ENCODE measurements at regions not wholly inside any gene's neighbourhood (a gene's known extent, or its start where the extent isn't known, plus 50 kb on each side); places are given as distances from the start of the nearest gene placed in this dataset.

GRCh38 chr2:126507425-126507911, 148.5 kb upstream of the GYPC start:
- POLR2A ChIA-PET, result no interaction called here
- CTCF ChIA-PET, result no interaction called here
- TF ChIP-seq NFRKB (IDR thresholded peaks at IDR 0.05) (no peak), HDGF (IDR thresholded peaks at IDR 0.05; ENCODE audit: borderline replicate concordance) (no peak), ELF4 (IDR thresholded peaks at IDR 0.05) (no peak), ZNF384 (IDR thresholded peaks at IDR 0.05) (no peak), FOXM1 (IDR thresholded peaks at IDR 0.05; ENCODE audit: borderline replicate concordance) (no peak), SP1 (IDR thresholded peaks at IDR 0.05) (no peak), SUZ12 (IDR thresholded peaks at IDR 0.05) (no peak), L3MBTL2 (conservative IDR thresholded peaks at IDR 0.05) (no peak), LEF1 (IDR thresholded peaks at IDR 0.05; ENCODE audit: borderline replicate concordance) (no peak), TARDBP (IDR thresholded peaks at IDR 0.05) (no peak), FOXA1 (IDR thresholded peaks at IDR 0.05) (no peak)
- TF ChIP-seq, protein P1, sequence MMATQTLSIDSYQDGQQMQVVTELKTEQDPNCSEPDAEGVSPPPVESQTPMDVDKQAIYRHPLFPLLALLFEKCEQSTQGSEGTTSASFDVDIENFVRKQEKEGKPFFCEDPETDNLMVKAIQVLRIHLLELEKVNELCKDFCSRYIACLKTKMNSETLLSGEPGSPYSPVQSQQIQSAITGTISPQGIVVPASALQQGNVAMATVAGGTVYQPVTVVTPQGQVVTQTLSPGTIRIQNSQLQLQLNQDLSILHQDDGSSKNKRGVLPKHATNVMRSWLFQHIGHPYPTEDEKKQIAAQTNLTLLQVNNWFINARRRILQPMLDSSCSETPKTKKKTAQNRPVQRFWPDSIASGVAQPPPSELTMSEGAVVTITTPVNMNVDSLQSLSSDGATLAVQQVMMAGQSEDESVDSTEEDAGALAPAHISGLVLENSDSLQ (IDR thresholded peaks at IDR 0.05), result no peak
- DNase-seq (ENCODE audit: extremely low spot score), result no peak

GRCh38 chr2:126510356-126510755, 145.6 kb upstream of the GYPC start:
- ChIA-PET CTCF (no interaction called here), POLR2A (no interaction called here)
- TF ChIP-seq SUZ12 (IDR thresholded peaks at IDR 0.05), result no peak
- no peak for TF ChIP-seq HDGF (IDR thresholded peaks at IDR 0.05; ENCODE audit: borderline replicate concordance)
- no peak for TF ChIP-seq ARNT (IDR thresholded peaks at IDR 0.05)
- no peak for TF ChIP-seq L3MBTL2 (conservative IDR thresholded peaks at IDR 0.05)
- TF ChIP-seq NFRKB (IDR thresholded peaks at IDR 0.05), result no peak
- TF ChIP-seq CTBP1 (IDR thresholded peaks at IDR 0.05; ENCODE audit: borderline replicate concordance), result no peak
- TF ChIP-seq ELF4 (IDR thresholded peaks at IDR 0.05), result no peak
- TF ChIP-seq FOXK2 (IDR thresholded peaks at IDR 0.05), result no peak
- TF ChIP-seq SP1 (IDR thresholded peaks at IDR 0.05), result no peak
- TF ChIP-seq TARDBP (IDR thresholded peaks at IDR 0.05), result no peak
- no peak for TF ChIP-seq LEF1 (IDR thresholded peaks at IDR 0.05; ENCODE audit: borderline replicate concordance)
- no peak for TF ChIP-seq ZNF384 (IDR thresholded peaks at IDR 0.05)
- TF ChIP-seq, protein P1 (IDR thresholded peaks at IDR 0.05), result no peak
- no peak for TF ChIP-seq FOXA1 (IDR thresholded peaks at IDR 0.05)
- no peak for TF ChIP-seq BHLHE40 (IDR thresholded peaks at IDR 0.05; ENCODE audit: borderline replicate concordance)
- no peak for DNase-seq (ENCODE audit: extremely low spot score)

DNA sequence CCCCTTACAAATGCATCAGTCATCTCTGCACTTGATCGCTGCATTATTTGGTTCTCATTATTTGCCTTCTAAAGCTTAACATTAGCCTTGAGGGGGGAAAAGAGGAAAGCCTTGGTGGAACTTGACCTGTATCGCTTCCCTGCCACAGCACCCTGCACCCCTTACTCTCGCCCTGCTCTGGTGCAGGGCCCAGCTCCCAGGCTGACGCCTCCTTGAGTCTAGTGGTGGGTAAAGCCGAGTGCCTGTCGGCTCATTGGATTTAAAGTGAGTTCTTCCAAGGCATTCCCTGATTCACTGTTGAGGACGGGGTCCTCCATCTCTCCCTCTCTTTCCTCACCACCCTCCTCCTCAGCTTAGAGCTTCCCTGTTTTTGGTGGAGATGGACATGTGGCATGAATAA, 145.0 kb upstream of the GYPC start:
- TF ChIP-seq FOXA1 (IDR thresholded peaks at IDR 0.05) (no peak), ZNF384 (IDR thresholded peaks at IDR 0.05) (no peak), SUZ12 (IDR thresholded peaks at IDR 0.05) (no peak), LEF1 (IDR thresholded peaks at IDR 0.05; ENCODE audit: borderline replicate concordance) (no peak)
- ChIA-PET POLR2A (no interaction called here), CTCF (no interaction called here)
- DNase-seq (ENCODE audit: extremely low spot score), result no peak

DNA sequence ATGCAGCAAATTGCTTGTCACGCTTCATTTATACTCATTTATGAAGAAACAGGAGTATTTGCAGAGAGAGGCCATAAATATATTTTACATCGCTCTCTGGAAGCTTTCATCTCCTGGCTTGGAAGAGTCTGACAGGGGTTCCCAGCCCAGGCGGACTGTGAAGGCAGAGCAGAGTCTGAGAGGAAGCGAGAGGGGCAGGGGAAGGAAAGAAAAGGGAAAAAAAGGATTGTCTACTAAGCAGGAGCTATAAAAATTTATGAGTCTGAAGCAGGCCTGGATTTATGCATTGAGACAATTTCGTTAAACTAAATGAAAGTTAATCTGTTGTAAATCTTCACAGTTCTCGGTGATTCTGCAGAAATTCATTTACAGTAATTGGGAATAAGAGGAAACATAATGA, 143.9 kb upstream of the GYPC start:
- DNase-seq (ENCODE audit: extremely low spot score), result no peak
- TF ChIP-seq ELF4 (IDR thresholded peaks at IDR 0.05) (no peak), ARNT (IDR thresholded peaks at IDR 0.05) (no peak), L3MBTL2 (conservative IDR thresholded peaks at IDR 0.05) (no peak), FOXA1 (IDR thresholded peaks at IDR 0.05) (no peak), SUZ12 (IDR thresholded peaks at IDR 0.05) (no peak), HDGF (IDR thresholded peaks at IDR 0.05; ENCODE audit: borderline replicate concordance) (no peak), SP1 (IDR thresholded peaks at IDR 0.05) (no peak), TARDBP (IDR thresholded peaks at IDR 0.05) (no peak)
- TF ChIP-seq, protein P1 (IDR thresholded peaks at IDR 0.05), result no peak
- POLR2A ChIA-PET, result no interaction called here
- CTCF ChIA-PET, result interaction anchor here (0.7 kb wide), 1 partner anchor 13 kb away, joined by 3 read pairs; no protein-coding TSS in a partner anchor

GRCh38 chr2:126513033-126513432, 142.9 kb upstream of the GYPC start:
- DNase-seq (ENCODE audit: extremely low spot score), result no peak
- TF ChIP-seq FOXK2 (IDR thresholded peaks at IDR 0.05), result no peak
- no peak for TF ChIP-seq BHLHE40 (IDR thresholded peaks at IDR 0.05; ENCODE audit: borderline replicate concordance)
- no peak for TF ChIP-seq L3MBTL2 (conservative IDR thresholded peaks at IDR 0.05)
- TF ChIP-seq SUZ12 (IDR thresholded peaks at IDR 0.05), result no peak
- TF ChIP-seq CTBP1 (IDR thresholded peaks at IDR 0.05; ENCODE audit: borderline replicate concordance), result no peak
- no peak for TF ChIP-seq SP1 (IDR thresholded peaks at IDR 0.05)
- TF ChIP-seq FOXA1 (IDR thresholded peaks at IDR 0.05), result no peak
- no peak for TF ChIP-seq TARDBP (IDR thresholded peaks at IDR 0.05)
- TF ChIP-seq, protein P1 (IDR thresholded peaks at IDR 0.05), result no peak
- no peak for TF ChIP-seq ZNF384 (IDR thresholded peaks at IDR 0.05)
- TF ChIP-seq NFRKB (IDR thresholded peaks at IDR 0.05), result no peak
- TF ChIP-seq LEF1 (IDR thresholded peaks at IDR 0.05; ENCODE audit: borderline replicate concordance), result no peak
- no peak for TF ChIP-seq FOXM1 (IDR thresholded peaks at IDR 0.05; ENCODE audit: borderline replicate concordance)
- no peak for TF ChIP-seq ELF4 (IDR thresholded peaks at IDR 0.05)
- no peak for TF ChIP-seq ARNT (IDR thresholded peaks at IDR 0.05)
- no peak for TF ChIP-seq HDGF (IDR thresholded peaks at IDR 0.05; ENCODE audit: borderline replicate concordance)
- CTCF ChIA-PET, result no interaction called here
- POLR2A ChIA-PET, result no interaction called here

GRCh38 chr2:126515471-126515870, 140.5 kb upstream of the GYPC start:
- TF ChIP-seq L3MBTL2 (conservative IDR thresholded peaks at IDR 0.05), result no peak
- no peak for TF ChIP-seq CTBP1 (IDR thresholded peaks at IDR 0.05; ENCODE audit: borderline replicate concordance)
- TF ChIP-seq, protein P1 (IDR thresholded peaks at IDR 0.05), result no peak
- no peak for TF ChIP-seq TARDBP (IDR thresholded peaks at IDR 0.05)
- TF ChIP-seq FOXA1 (IDR thresholded peaks at IDR 0.05), result no peak
- TF ChIP-seq FOXM1 (IDR thresholded peaks at IDR 0.05; ENCODE audit: borderline replicate concordance), result no peak
- no peak for TF ChIP-seq LEF1 (IDR thresholded peaks at IDR 0.05; ENCODE audit: borderline replicate concordance)
- no peak for TF ChIP-seq BHLHE40 (IDR thresholded peaks at IDR 0.05; ENCODE audit: borderline replicate concordance)
- no peak for TF ChIP-seq ZNF384 (IDR thresholded peaks at IDR 0.05)
- no peak for TF ChIP-seq FOXK2 (IDR thresholded peaks at IDR 0.05)
- TF ChIP-seq ARNT (IDR thresholded peaks at IDR 0.05), result no peak
- no peak for DNase-seq (ENCODE audit: extremely low spot score)
- ChIA-PET CTCF (no interaction called here), POLR2A (no interaction called here)

Measured in HEK293T (cell line).